Keratinocyte (primary cell): ENCODE measurements at regions not wholly inside any gene's neighbourhood (a gene's known extent, or its start where the extent isn't known, plus 50 kb on each side); places are given as distances from the start of the nearest gene placed in this dataset.

Experiments
- DNase-seq: peaks from one replicate; pipeline ENCODE4 v3.0.0-alpha.2; 2011; ENCODE audit warnings: low read depth, missing footprints, low spot score
- FAIRE-seq: peaks from 2 replicates; lab custom pipeline; 2011; peaks lifted over from hg19 to GRCh38; lab: Jason Lieb, UNC
- H2AFZ ChIP-seq: 2 replicates; pipeline ENCODE4 v1.6.0; 2012; ENCODE audit warnings: low read length, control low read depth, inconsistent platforms; ENCODE audit not compliant: control insufficient read depth
- H3K27ac ChIP-seq: 2 replicates; pipeline ENCODE4 v1.5.1; 2011; ENCODE audit warnings: low read length; ENCODE audit not compliant: control insufficient read depth, insufficient read depth
- H3K27me3 ChIP-seq: 3 replicates; pipeline ENCODE4 v1.6.0; 2011; ENCODE audit warnings: low read length; ENCODE audit not compliant: control insufficient read depth, insufficient read depth; ENCODE audit errors: extremely low read depth
- H3K36me3 ChIP-seq, 2 experiments: 2 replicates in 1 of 2; 3 replicates in 1 of 2; pipeline ENCODE4 v1.5.1; 2011; ENCODE audit warnings: low read length in 2 of 2, mild to moderate bottlenecking in 1 of 2; ENCODE audit not compliant: control insufficient read depth in 2 of 2, insufficient read depth in 2 of 2; ENCODE audit errors: extremely low read depth in 1 of 2
- H3K4me1 ChIP-seq: 3 replicates; pipeline ENCODE4 v1.5.1; 2011; ENCODE audit warnings: low read length; ENCODE audit not compliant: control insufficient read depth, insufficient read depth; ENCODE audit errors: extremely low read depth
- H3K4me2 ChIP-seq: 3 replicates; pipeline ENCODE4 v1.6.0; 2011; ENCODE audit warnings: low read depth, low read length; ENCODE audit not compliant: control insufficient read depth, insufficient read depth; ENCODE audit errors: extremely low read depth
- H3K4me3 ChIP-seq, 3 experiments: fragments of 200-600 bp in 1 of 3; sonication (generic) in 1 of 3; 2 replicates in 2 of 3; 3 replicates in 1 of 3; pipeline ENCODE4 v1.5.1; 2011 to 2016; ENCODE audit warnings: low read length in 3 of 3, mild to moderate bottlenecking in 3 of 3, control low read depth in 2 of 3, inconsistent platforms in 1 of 3, low read depth in 1 of 3, mixed read lengths in 1 of 3, mixed run types in 1 of 3, moderate library complexity in 1 of 3; ENCODE audit not compliant: control insufficient read depth in 2 of 3, insufficient read depth in 2 of 3; ENCODE audit errors: extremely low read depth in 1 of 3
- H3K79me2 ChIP-seq: 2 replicates; pipeline ENCODE4 v1.6.0; 2012; ENCODE audit warnings: low read length; ENCODE audit not compliant: control insufficient read depth, insufficient read depth
- H3K9ac ChIP-seq: 3 replicates; pipeline ENCODE4 v1.6.0; 2011; ENCODE audit warnings: low read length; ENCODE audit not compliant: control insufficient read depth, insufficient read depth; ENCODE audit errors: extremely low read depth
- H3K9me1 ChIP-seq: 3 replicates; pipeline ENCODE4 v1.6.0; 2011; ENCODE audit warnings: low read length; ENCODE audit not compliant: control insufficient read depth, insufficient read depth; ENCODE audit errors: extremely low read depth
- H3K9me3 ChIP-seq: 2 replicates; pipeline ENCODE4 v1.5.1; 2012; ENCODE audit warnings: low read depth, low read length; ENCODE audit not compliant: control insufficient read depth
- H4K20me1 ChIP-seq: 3 replicates; pipeline ENCODE4 v1.6.0; 2011; ENCODE audit warnings: low read length; ENCODE audit not compliant: control insufficient read depth, insufficient read depth; ENCODE audit errors: extremely low read depth
- CTCF ChIP-seq, 3 experiments: IDR thresholded peaks in 1 of 3; conservative IDR thresholded peaks in 1 of 3; optimal IDR thresholded peaks in 1 of 3; 2 replicates in 2 of 3; 3 replicates in 1 of 3; pipeline versions ENCODE3 to v1.5.1; 2011; ENCODE audit warnings: low read length in 3 of 3, mild to moderate bottlenecking in 3 of 3, moderate library complexity in 2 of 3, control low read depth in 1 of 3, inconsistent platforms in 1 of 3; ENCODE audit not compliant: insufficient read depth in 2 of 3; ENCODE audit errors: extremely low read depth in 1 of 3
- EZH2 ChIP-seq: IDR thresholded peaks from one replicate; pipeline ENCODE4 v1.6.1; 2012; ENCODE audit warnings: inconsistent platforms, mild to moderate bottlenecking, low read length, moderate library complexity
- dilution Hi-C: fragments of 300-500 bp; cut with MboI; formaldehyde crosslinking; loops from one replicate; pipeline ENCODE4 v1.7.0; 2020; ENCODE audit warnings: low sequenced_read_pairs; ENCODE audit not compliant: extremely low pct_ligation_motif_present

DNA sequence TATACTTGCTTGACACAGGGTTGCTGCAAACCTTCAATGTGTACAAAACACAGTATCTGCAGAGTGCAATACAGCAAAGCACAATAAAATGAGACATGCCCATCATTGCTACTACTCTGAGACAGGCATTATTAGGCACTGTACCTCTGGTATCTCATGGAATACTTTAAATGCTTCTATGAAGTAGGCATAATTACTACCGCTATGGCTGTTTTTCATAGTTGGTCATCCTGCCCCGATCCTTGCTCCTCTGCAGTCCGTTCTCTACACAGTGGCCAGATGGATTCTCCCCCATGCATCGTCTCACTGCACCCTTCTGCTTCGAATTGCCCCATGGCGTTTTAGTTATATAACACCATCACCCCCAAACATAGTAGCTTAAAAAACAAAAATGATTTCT is 83.0 kb upstream of the UBL3 start:
- Histone ChIP-seq H3K4me3 (no peak overlapping the region), H3K27me3 (peaks cover 17% of the 10 kb centered on the region), H3K79me2 (no peaks in the 10 kb centered on the region), H3K9me3 (no peaks in the 10 kb centered on the region), H3K4me1 (peaks cover 8% of the 10 kb centered on the region), H2AFZ (no peak overlapping the region), H3K9me1 (no peaks in the 10 kb centered on the region), H4K20me1 (no peaks in the 10 kb centered on the region), H3K9ac (no peak overlapping the region), H3K27ac (no peak overlapping the region), H3K36me3 (no peaks in the 10 kb centered on the region), H3K4me2 (no peak overlapping the region)
- FAIRE-seq: no peak
- TF ChIP-seq CTCF (optimal IDR thresholded peaks at IDR 0.05 in 1 of 3, IDR thresholded peaks at IDR 0.05 in 1 of 3, conservative IDR thresholded peaks at IDR 0.05 in 1 of 3; ENCODE audit: extremely low read depth in 1 of 3, insufficient read depth in 2 of 3, low read length in 3 of 3) (no peak), EZH2 (no peak)
- DNase-seq: no peak
- dilution Hi-C loops: no loop called here

DNA sequence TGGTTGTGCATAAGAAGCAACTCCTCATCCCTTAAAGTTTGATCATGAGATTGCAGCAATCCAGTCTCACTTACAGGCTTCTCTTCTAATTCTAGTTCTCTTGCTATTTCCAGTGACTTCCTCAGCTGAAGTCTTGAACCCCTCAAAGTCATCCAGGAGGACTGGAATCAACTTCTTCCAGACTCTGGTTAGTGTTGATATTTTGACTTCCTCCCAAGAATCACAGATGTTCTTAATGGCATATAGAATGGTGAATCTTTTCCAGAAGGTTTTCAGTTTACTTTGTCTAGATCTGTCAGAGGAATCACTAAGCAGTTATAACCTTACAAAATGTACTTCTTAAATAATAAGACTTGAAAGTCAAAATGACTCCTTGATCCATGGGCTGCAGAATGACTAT is 81.3 kb upstream of the UBL3 start:
- no peak overlapping the region for H3K4me3 ChIP-seq
- DNase-seq: no peak
- no peaks in the 10 kb centered on the region for H3K36me3 ChIP-seq
- no peak overlapping the region for H3K9ac ChIP-seq
- no peaks in the 10 kb centered on the region for H3K9me3 ChIP-seq
- no peak for TF ChIP-seq EZH2
- no peak for TF ChIP-seq CTCF (optimal IDR thresholded peaks at IDR 0.05 in 1 of 3, IDR thresholded peaks at IDR 0.05 in 1 of 3, conservative IDR thresholded peaks at IDR 0.05 in 1 of 3; ENCODE audit: extremely low read depth in 1 of 3, insufficient read depth in 2 of 3, low read length in 3 of 3)
- H2AFZ ChIP-seq: no peak overlapping the region
- H3K27ac ChIP-seq: no peak overlapping the region
- no peak for FAIRE-seq
- peaks cover 8% of the 10 kb centered on the region for H3K4me1 ChIP-seq
- no peaks in the 10 kb centered on the region for H3K79me2 ChIP-seq
- no peak overlapping the region for H3K4me2 ChIP-seq
- peaks cover 17% of the 10 kb centered on the region for H3K27me3 ChIP-seq
- dilution Hi-C loops: no loop called here
- H3K9me1 ChIP-seq: no peaks in the 10 kb centered on the region
- no peaks in the 10 kb centered on the region for H4K20me1 ChIP-seq
